Endodermal cell (in vitro differentiated cells): ENCODE measurements at regions not wholly inside any gene's neighbourhood (a gene's known extent, or its start where the extent isn't known, plus 50 kb on each side); places are given as distances from the start of the nearest gene placed in this dataset.
"Not testable (repeated sequence)": the region's sequence is repeated elsewhere in the genome, so short reads cannot be mapped to it uniquely, and the experiment has no call there.

Source experiments
- DNase-seq: peaks from one replicate; pipeline ENCODE4 v3.0.0-alpha.2; 2017
- H3K27ac ChIP-seq: 2 replicates; pipeline ENCODE4 v1.5.1; 2013; ENCODE audit warnings: mild to moderate bottlenecking, low read depth, low read length, moderate library complexity
- H3K27me3 ChIP-seq: 2 replicates; pipeline ENCODE4 v1.6.1; 2013; ENCODE audit warnings: mild to moderate bottlenecking, low read length, moderate library complexity; ENCODE audit not compliant: insufficient read depth, control insufficient read depth, poor library complexity, severe bottlenecking
- H3K36me3 ChIP-seq: 2 replicates; pipeline ENCODE4 v1.7.0; 2013; ENCODE audit warnings: mild to moderate bottlenecking, low read length, moderate library complexity; ENCODE audit not compliant: control insufficient read depth, insufficient read depth
- H3K4me1 ChIP-seq: one replicate; pipeline ENCODE4 v1.7.0; 2013; ENCODE audit warnings: low read length; ENCODE audit not compliant: control insufficient read depth, insufficient read depth
- H3K4me3 ChIP-seq: 2 replicates; pipeline ENCODE4 v1.5.1; 2013; ENCODE audit warnings: mild to moderate bottlenecking, low read length, moderate library complexity
- H3K9ac ChIP-seq: 2 replicates; pipeline ENCODE4 v1.6.1; 2013; ENCODE audit warnings: mild to moderate bottlenecking, low read length, moderate library complexity; ENCODE audit not compliant: poor library complexity, severe bottlenecking; ENCODE audit errors: extremely low read depth
- H3K9me3 ChIP-seq: 2 replicates; pipeline ENCODE4 v1.6.1; 2013; ENCODE audit warnings: mild to moderate bottlenecking, low read length, moderate library complexity; ENCODE audit not compliant: control insufficient read depth
- H3K27ac Mint-ChIP-seq: 2 replicates; pipeline ENCODE4 v1.8.0; 2020; ENCODE audit warnings: mixed read lengths
- H3K27me3 Mint-ChIP-seq: 2 replicates; pipeline ENCODE4 v1.8.0; 2021; ENCODE audit warnings: mild to moderate bottlenecking, mixed read lengths; ENCODE audit not compliant: insufficient read depth
- H3K36me3 Mint-ChIP-seq: 2 replicates; pipeline ENCODE4 v1.8.0; 2020; ENCODE audit warnings: low read depth, mixed read lengths
- H3K4me1 Mint-ChIP-seq: 2 replicates; pipeline ENCODE4 v1.8.0; 2020; ENCODE audit warnings: mixed read lengths
- H3K4me3 Mint-ChIP-seq: 2 replicates; pipeline ENCODE4 v1.8.0; 2020; ENCODE audit warnings: mild to moderate bottlenecking, moderate library complexity, mixed read lengths
- H3K9me3 Mint-ChIP-seq: 2 replicates; pipeline ENCODE4 v1.8.0; 2020; ENCODE audit warnings: mild to moderate bottlenecking, mixed read lengths
- WGBS, 2 experiments: methylation state at CpG; one replicate each; pipeline versions ENCODE4 v1.1.5 to v1.1.7; 2013; ENCODE audit warnings: missing lambda C conversion rate in 2 of 2, mixed read lengths in 1 of 2; ENCODE audit not compliant: insufficient coverage in 1 of 2, insufficient read length in 1 of 2; 5-methylcytosine and 5-hydroxymethylcytosine counted together
- TF ChIP-seq, protein P1 (sequence below): fragments of 200-600 bp; sonication (generic); conservative IDR thresholded peaks from 2 replicates; pipeline ENCODE4 v1.5.0; 2021; ENCODE audit warnings: antibody characterized with exemption, mild to moderate bottlenecking

DNA sequence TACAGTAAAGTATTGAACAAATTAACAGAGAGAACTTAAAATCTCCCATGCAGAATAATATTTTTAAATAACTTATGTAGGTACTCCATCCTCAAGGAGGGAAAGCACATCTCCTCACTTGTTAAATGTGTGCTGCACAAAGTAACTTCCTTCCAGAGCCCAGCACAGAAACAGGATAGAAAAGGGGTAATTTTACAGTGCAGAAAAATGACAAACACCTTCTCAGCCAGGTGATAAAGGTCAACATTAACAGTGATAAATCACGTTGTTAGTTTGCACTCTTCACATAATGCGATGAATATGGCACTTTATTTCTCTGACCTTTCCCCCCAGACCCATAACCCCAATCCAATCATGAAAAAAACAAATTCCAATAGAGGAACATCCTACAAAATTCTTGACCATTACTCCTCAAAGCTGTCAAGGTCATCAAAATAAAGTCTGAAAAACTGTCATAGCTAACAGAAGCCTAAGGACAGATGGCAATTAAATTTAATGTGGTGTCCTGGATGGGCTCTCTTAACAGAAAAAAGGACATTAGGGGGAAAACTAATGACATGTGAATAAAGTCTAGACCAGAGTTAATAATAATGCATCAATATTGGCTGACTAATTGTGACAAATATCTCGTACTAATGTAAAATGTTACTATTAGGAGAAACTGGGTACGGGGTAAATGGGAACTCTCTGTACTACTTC is 547.4 kb upstream of the AGA start:
- no peaks in the 10 kb centered on the region for H3K4me1 Mint-ChIP-seq

DNA sequence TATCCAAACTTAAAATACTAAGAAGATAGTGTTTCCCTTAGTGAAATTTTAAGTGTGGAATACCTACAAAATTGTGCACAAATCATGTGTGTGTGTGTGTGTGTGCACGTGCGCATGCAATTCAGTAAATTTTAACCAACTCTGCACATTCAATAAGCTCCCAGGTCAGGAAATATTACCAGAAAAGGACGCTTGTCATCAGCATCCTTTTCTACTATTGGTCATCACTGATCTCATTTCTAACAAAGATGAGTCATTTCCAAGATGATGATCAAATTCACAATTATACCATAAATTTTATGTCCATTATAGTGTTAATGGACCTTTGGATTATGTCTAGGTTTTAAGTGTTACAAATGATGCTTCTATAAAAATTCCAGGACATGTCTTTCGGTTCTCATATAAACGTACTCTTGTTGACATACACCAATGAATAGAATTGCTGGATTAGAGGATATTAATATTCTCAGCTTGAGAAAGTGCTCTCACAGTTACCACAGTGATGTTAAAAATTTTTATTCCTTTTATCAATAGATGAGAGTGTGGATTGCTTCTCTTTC is 560.9 kb upstream of the AGA start:
- H3K4me1 Mint-ChIP-seq, result no peaks in the 10 kb centered on the region

More for the DNA sequence above, 547.4 kb upstream of the AGA start:
- H3K9me3 Mint-ChIP-seq, result no peaks in the 10 kb centered on the region
- no peaks in the 10 kb centered on the region for H3K27me3 ChIP-seq
- H3K4me3 Mint-ChIP-seq, result no peak overlapping the region
- no peak overlapping the region for H3K9ac ChIP-seq
- H3K4me3 ChIP-seq, result no peak overlapping the region
- H3K36me3 ChIP-seq, result no peaks in the 10 kb centered on the region
- H3K4me1 ChIP-seq, result peaks cover 2% of the 10 kb centered on the region
- no peak overlapping the region for H3K27ac Mint-ChIP-seq
- H3K9me3 ChIP-seq, result no peaks in the 10 kb centered on the region
- WGBS, 2 experiments, result 88% methylated on average over 3 of the region's 4 CpGs; no CpG with 5 or more reads in 1 of the 2 experiments
- no peak overlapping the region for H3K27ac ChIP-seq
- H3K27me3 Mint-ChIP-seq, result no peaks in the 10 kb centered on the region
- TF ChIP-seq, protein P1, sequence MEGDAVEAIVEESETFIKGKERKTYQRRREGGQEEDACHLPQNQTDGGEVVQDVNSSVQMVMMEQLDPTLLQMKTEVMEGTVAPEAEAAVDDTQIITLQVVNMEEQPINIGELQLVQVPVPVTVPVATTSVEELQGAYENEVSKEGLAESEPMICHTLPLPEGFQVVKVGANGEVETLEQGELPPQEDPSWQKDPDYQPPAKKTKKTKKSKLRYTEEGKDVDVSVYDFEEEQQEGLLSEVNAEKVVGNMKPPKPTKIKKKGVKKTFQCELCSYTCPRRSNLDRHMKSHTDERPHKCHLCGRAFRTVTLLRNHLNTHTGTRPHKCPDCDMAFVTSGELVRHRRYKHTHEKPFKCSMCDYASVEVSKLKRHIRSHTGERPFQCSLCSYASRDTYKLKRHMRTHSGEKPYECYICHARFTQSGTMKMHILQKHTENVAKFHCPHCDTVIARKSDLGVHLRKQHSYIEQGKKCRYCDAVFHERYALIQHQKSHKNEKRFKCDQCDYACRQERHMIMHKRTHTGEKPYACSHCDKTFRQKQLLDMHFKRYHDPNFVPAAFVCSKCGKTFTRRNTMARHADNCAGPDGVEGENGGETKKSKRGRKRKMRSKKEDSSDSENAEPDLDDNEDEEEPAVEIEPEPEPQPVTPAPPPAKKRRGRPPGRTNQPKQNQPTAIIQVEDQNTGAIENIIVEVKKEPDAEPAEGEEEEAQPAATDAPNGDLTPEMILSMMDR, result no peak
- H3K36me3 Mint-ChIP-seq, result no peaks in the 10 kb centered on the region
- no peak for DNase-seq

DNA sequence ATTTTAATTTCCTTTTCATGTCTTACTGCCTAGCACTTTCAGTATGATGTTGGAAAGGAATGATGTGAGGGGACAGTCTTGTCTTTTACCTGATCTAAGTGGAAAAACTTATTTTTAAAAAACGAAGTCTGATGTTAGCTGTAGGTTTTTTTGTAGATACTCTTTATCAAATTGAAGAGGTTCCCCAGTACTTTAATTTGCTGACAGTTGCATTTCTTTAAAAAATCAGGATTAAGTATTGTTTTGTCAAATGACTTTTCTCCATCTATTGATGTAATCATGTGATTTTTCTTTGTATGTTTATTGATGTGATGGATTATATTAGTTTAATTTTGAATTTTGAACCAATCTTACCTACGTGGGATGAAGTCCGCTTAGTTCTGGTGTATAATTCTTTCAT is 568.4 kb upstream of the AGA start:
- Histone ChIP-seq H3K27ac (no peak overlapping the region), H3K4me3 (no peak overlapping the region), H3K9ac (no peak overlapping the region), H3K4me1 (no peaks in the 10 kb centered on the region), H3K27me3 (no peaks in the 10 kb centered on the region), H3K9me3 (peaks cover 11% of the 10 kb centered on the region), H3K36me3 (no peaks in the 10 kb centered on the region)
- Mint-ChIP-seq H3K27me3 (no peaks in the 10 kb centered on the region), H3K4me1 (no peaks in the 10 kb centered on the region), H3K4me3 (no peak overlapping the region), H3K27ac (no peak overlapping the region), H3K36me3 (no peaks in the 10 kb centered on the region), H3K9me3 (peaks cover 13% of the 10 kb centered on the region)
- DNase-seq, result no peak
- TF ChIP-seq, protein P1, result no peak
- WGBS, 2 experiments, result 86% methylated on average over 1 of the region's 3 CpGs; no CpG with 5 or more reads in 1 of the 2 experiments

More for the DNA sequence above, 560.9 kb upstream of the AGA start:
- Mint-ChIP-seq H3K27ac (no peak overlapping the region), H3K9me3 (peaks cover 16% of the 10 kb centered on the region), H3K36me3 (no peaks in the 10 kb centered on the region), H3K4me3 (no peak overlapping the region), H3K27me3 (no peaks in the 10 kb centered on the region)
- Histone ChIP-seq H3K36me3 (no peaks in the 10 kb centered on the region), H3K27ac (no peak overlapping the region), H3K27me3 (no peaks in the 10 kb centered on the region), H3K9ac (no peak overlapping the region), H3K9me3 (peaks cover 11% of the 10 kb centered on the region), H3K4me1 (no peaks in the 10 kb centered on the region), H3K4me3 (no peak overlapping the region)
- 87 to 94% methylated on average over 3 to 5 of the region's 5 CpGs for WGBS, 2 experiments
- no peak for DNase-seq
- TF ChIP-seq, protein P1, result no peak

DNA sequence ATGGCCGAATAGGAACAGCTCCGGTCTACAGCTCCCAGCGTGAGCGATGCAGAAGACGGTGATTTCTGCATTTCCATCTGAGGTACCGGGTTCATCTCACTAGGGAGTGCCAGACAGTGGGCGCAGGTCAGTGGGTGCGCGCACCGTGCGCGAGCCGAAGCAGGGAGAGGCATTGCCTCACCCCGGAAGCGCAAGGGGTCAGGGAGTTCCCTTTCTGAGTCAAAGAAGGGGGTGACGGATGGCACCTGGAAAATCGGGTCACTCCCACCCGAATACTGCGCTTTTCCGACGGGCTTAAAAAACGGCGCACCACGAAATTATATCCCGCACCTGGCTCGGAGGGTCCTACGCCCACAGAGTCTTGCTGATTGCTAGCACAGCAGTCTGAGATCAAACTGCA is 572.8 kb upstream of the AGA start:
- WGBS, 2 experiments, result 86 to 95% methylated on average over 2 to 26 of the region's 27 CpGs
- H3K36me3 Mint-ChIP-seq, H3K4me3 Mint-ChIP-seq, H3K27ac Mint-ChIP-seq, H3K4me1 ChIP-seq, H3K4me3 ChIP-seq, H3K9me3 Mint-ChIP-seq, H3K27ac ChIP-seq, DNase-seq, H3K27me3 ChIP-seq, H3K9ac ChIP-seq, H3K27me3 Mint-ChIP-seq, H3K36me3 ChIP-seq, H3K4me1 Mint-ChIP-seq, H3K9me3 ChIP-seq: not testable (repeated sequence)
